Transverse colon (tissue), 4 donors: ENCODE measurements at regions not wholly inside any gene's neighbourhood (a gene's known extent, or its start where the extent isn't known, plus 50 kb on each side); places are given as distances from the start of the nearest gene placed in this dataset.

ENCODE experiments used
- DNase-seq: peaks from one replicate; pipeline ENCODE4 v3.0.0-alpha.2; 2019
- H3K27ac ChIP-seq, 4 donors: fragments of 200-600 bp; sonication (generic); 2 replicates each; pipeline ENCODE4 v1.5.1; 2016 to 2018; ENCODE audit warnings: inconsistent platforms in 4 of 4
- H3K27me3 ChIP-seq: fragments of 200-600 bp; sonication (generic); 2 replicates; pipeline ENCODE4 v1.5.1; 2017; ENCODE audit warnings: inconsistent platforms
- H3K36me3 ChIP-seq, 4 donors: fragments of 200-600 bp; sonication (generic); 2 replicates each; pipeline ENCODE4 v1.5.1; 2017 to 2019; ENCODE audit warnings: inconsistent platforms in 4 of 4
- H3K4me1 ChIP-seq, 4 donors: fragments of 200-600 bp; sonication (generic); 2 replicates each; pipeline ENCODE4 v1.5.1; 2017 to 2020; ENCODE audit warnings: inconsistent platforms in 4 of 4
- H3K4me3 ChIP-seq, 4 donors: fragments of 200-600 bp; sonication (generic); 1 replicate in 1 of 4; 2 replicates in 3 of 4; pipeline versions ENCODE4 v1.5.1 to v1.6.1; 2017 to 2019; ENCODE audit warnings: inconsistent platforms in 4 of 4
- H3K9me3 ChIP-seq, 2 donors: fragments of 200-600 bp; sonication (generic); 2 replicates each; pipeline ENCODE4 v1.5.1; 2017 to 2019; ENCODE audit warnings: inconsistent platforms in 2 of 2
- CTCF ChIP-seq, 5 experiments: fragments of 200-600 bp in 3 of 5; fragments of 450-650 bp in 2 of 5; sonication (generic) in 3 of 5; IDR thresholded peaks; 1 replicate in 2 of 5; 2 replicates in 3 of 5; pipeline ENCODE4 v1.5.1; 2016 to 2017; ENCODE audit warnings: antibody characterized with exemption in 5 of 5, inconsistent platforms in 3 of 5, mild to moderate bottlenecking in 2 of 5, moderate library complexity in 1 of 5
- EP300 ChIP-seq: sonication (generic); formaldehyde crosslinking; IDR thresholded peaks from one replicate; pipeline ENCODE4 v1.6.1; 2017; ENCODE audit warnings: antibody characterized with exemption, low read depth
- POLR2A ChIP-seq: fragments of 450-650 bp; IDR thresholded peaks from one replicate; pipeline ENCODE4 v1.6.1; 2016; ENCODE audit warnings: antibody characterized with exemption, mild to moderate bottlenecking, moderate library complexity
- POLR2AphosphoS5 ChIP-seq, 3 donors: sonication (generic); formaldehyde crosslinking; IDR thresholded peaks; one replicate each; pipeline ENCODE4 v1.6.1; 2016; ENCODE audit warnings: antibody characterized with exemption in 3 of 3
- whole genome bisulfite sequencing, 2 donors: methylation state at CpG; one replicate each; pipeline ENCODE4 v1.1.5; 2018; ENCODE audit warnings: low coverage in 1 of 2; 5-methylcytosine and 5-hydroxymethylcytosine counted together
- in situ Hi-C, 4 donors: fragments of 200-750 bp; cut with MboI; loops; one replicate each; pipeline versions ENCODE4 v1.15.0 to v1.15.1; 2017; ENCODE audit warnings: low sequenced_read_pairs in 3 of 4, low pct_ligation_motif_present in 1 of 4, low pct_unique_long_range_greater_than_20kb in 1 of 4
- intact Hi-C: fragments of 100-400 bp; cut with DNase I; formaldehyde crosslinking; loops from one replicate; pipeline ENCODE4 v1.15.1; 2023; ENCODE audit warnings: low total_unique reads

- intact Hi-C loops (no loop called here), in situ Hi-C loops (no loop called here)
- H3K27me3 ChIP-seq, result no peaks in the 10 kb centered on the region
- no peak overlapping the region for H3K4me3 ChIP-seq
- TF ChIP-seq CTCF (IDR thresholded peaks at IDR 0.05), result no peak
- TF ChIP-seq EP300, result no peak
- no peak for TF ChIP-seq POLR2A
- no peak for TF ChIP-seq POLR2AphosphoS5 (IDR thresholded peaks at IDR 0.05)
- H3K9me3 ChIP-seq, result no peaks in the 10 kb centered on the region
- WGBS, 2 donors, result 61% methylated on average over 1 of the region's 1 CpG; no CpG with 5 or more reads in 1 of the 2 donors
- no peak for DNase-seq
- no peaks in the 10 kb centered on the region for H3K36me3 ChIP-seq
- H3K27ac ChIP-seq, result no peak overlapping the region
- H3K4me1 ChIP-seq, result no peaks in the 10 kb centered on the region
Observed at GRCh38 chr4:126364311-126364911, 1049.7 kb downstream of the FAT4 start.

GRCh38 chr4:126369076-126369475, 1054.3 kb downstream of the FAT4 start:
- no peaks in the 10 kb centered on the region for H3K9me3 ChIP-seq
- DNase-seq, result no peak
- no peaks in the 10 kb centered on the region for H3K4me1 ChIP-seq
- intact Hi-C loops (no loop called here), in situ Hi-C loops (no loop called here)
- H3K4me3 ChIP-seq, result no peak overlapping the region
- no peak overlapping the region for H3K27ac ChIP-seq
- H3K36me3 ChIP-seq, result no peaks in the 10 kb centered on the region
- H3K27me3 ChIP-seq, result no peaks in the 10 kb centered on the region
- TF ChIP-seq POLR2A (no peak), POLR2AphosphoS5 (IDR thresholded peaks at IDR 0.05) (no peak), EP300 (no peak)

- Histone ChIP-seq H3K27ac (no peak overlapping the region), H3K4me3 (no peak overlapping the region), H3K27me3 (no peaks in the 10 kb centered on the region), H3K36me3 (no peaks in the 10 kb centered on the region), H3K4me1 (no peaks in the 10 kb centered on the region), H3K9me3 (no peaks in the 10 kb centered on the region)
- no peak for DNase-seq
- TF ChIP-seq CTCF (IDR thresholded peaks at IDR 0.05), result no peak
- no peak for TF ChIP-seq POLR2AphosphoS5 (IDR thresholded peaks at IDR 0.05)
- no peak for TF ChIP-seq EP300
- TF ChIP-seq POLR2A, result no peak
- in situ Hi-C loops, result no loop called here
- intact Hi-C loops, result no loop called here
- 67 to 100% methylated on average over 1 to 2 of the region's 2 CpGs for WGBS, 2 donors
Observed at GRCh38 chr4:126372634-126373033, 1057.9 kb downstream of the FAT4 start.

- H3K9me3 ChIP-seq, result no peaks in the 10 kb centered on the region
- TF ChIP-seq EP300 (no peak), CTCF (IDR thresholded peaks at IDR 0.05) (no peak), POLR2A (no peak), POLR2AphosphoS5 (IDR thresholded peaks at IDR 0.05) (no peak)
- no peak for DNase-seq
- no peak overlapping the region for H3K4me3 ChIP-seq
- in situ Hi-C loops (no loop called here), intact Hi-C loops (no loop called here)
- H3K27me3 ChIP-seq, result no peaks in the 10 kb centered on the region
- WGBS, 2 donors, result 15 to 31% methylated on average over 2 of the region's 2 CpGs
- no peak overlapping the region for H3K27ac ChIP-seq
- no peaks in the 10 kb centered on the region for H3K36me3 ChIP-seq
- no peaks in the 10 kb centered on the region for H3K4me1 ChIP-seq
Observed at GRCh38 chr4:126375462-126376054, 1060.8 kb downstream of the FAT4 start.

GRCh38 chr4:126385954-126386353, 1071.2 kb downstream of the FAT4 start:
- in situ Hi-C loops, result no loop called here
- intact Hi-C loops, result no loop called here
- H3K4me3 ChIP-seq, result no peak overlapping the region
- H3K9me3 ChIP-seq, result no peaks in the 10 kb centered on the region
- H3K36me3 ChIP-seq, result no peaks in the 10 kb centered on the region
- no peaks in the 10 kb centered on the region for H3K4me1 ChIP-seq
- no peak for TF ChIP-seq POLR2A
- no peak for TF ChIP-seq POLR2AphosphoS5 (IDR thresholded peaks at IDR 0.05)
- DNase-seq, result no peak
- no peak overlapping the region for H3K27ac ChIP-seq
- H3K27me3 ChIP-seq, result no peaks in the 10 kb centered on the region
